KMS-11 (cell line): ENCODE measurements at regions not wholly inside any gene's neighbourhood (a gene's known extent, or its start where the extent isn't known, plus 50 kb on each side); places are given as distances from the start of the nearest gene placed in this dataset.

Source experiments
- H2AFZ ChIP-seq: fragments of 200-600 bp; sonication (generic); 2 replicates; pipeline ENCODE4 v1.6.1; 2016; ENCODE audit warnings: antibody characterized with exemption, mixed run types, low read depth
- H3K27ac ChIP-seq: fragments of 200-600 bp; sonication (generic); 2 replicates; pipeline ENCODE4 v1.6.1; 2016; ENCODE audit warnings: mild to moderate bottlenecking, mixed run types
- H3K27me3 ChIP-seq: fragments of 200-600 bp; sonication (generic); 2 replicates; pipeline ENCODE4 v1.6.1; 2017; ENCODE audit warnings: mild to moderate bottlenecking, low read depth, mixed run types, moderate library complexity; ENCODE audit not compliant: insufficient read depth
- H3K36me3 ChIP-seq: fragments of 200-600 bp; sonication (generic); 2 replicates; pipeline ENCODE4 v1.6.1; 2017; ENCODE audit warnings: mild to moderate bottlenecking, mixed run types; ENCODE audit not compliant: insufficient read depth
- H3K4me1 ChIP-seq: fragments of 200-600 bp; sonication (generic); 2 replicates; pipeline ENCODE4 v1.6.1; 2016; ENCODE audit warnings: mild to moderate bottlenecking, low read depth, mixed run types; ENCODE audit not compliant: poor library complexity, severe bottlenecking
- H3K4me2 ChIP-seq: fragments of 200-600 bp; sonication (generic); 2 replicates; pipeline ENCODE4 v1.7.0; 2016; ENCODE audit warnings: mild to moderate bottlenecking, mixed run types
- H3K4me3 ChIP-seq: fragments of 200-600 bp; sonication (generic); IDR thresholded peaks from 2 replicates; pipeline ENCODE4 v1.6.1; 2017; ENCODE audit warnings: low read depth, low read length, mixed read lengths; ENCODE audit not compliant: insufficient read depth
- H3K79me2 ChIP-seq: fragments of 200-600 bp; sonication (generic); 2 replicates; pipeline ENCODE4 v1.6.1; 2016; ENCODE audit warnings: low read depth, mixed run types; ENCODE audit not compliant: insufficient read depth
- H3K9ac ChIP-seq: fragments of 200-600 bp; sonication (generic); 2 replicates; pipeline ENCODE4 v1.6.1; 2016; ENCODE audit warnings: mild to moderate bottlenecking, mixed run types
- H4K20me1 ChIP-seq: fragments of 200-600 bp; sonication (generic); 2 replicates; pipeline ENCODE4 v1.6.1; 2016; ENCODE audit warnings: mild to moderate bottlenecking, mixed run types; ENCODE audit not compliant: insufficient read depth
- TF ChIP-seq, protein P1 (sequence below): fragments of 200-600 bp; sonication (generic); conservative IDR thresholded peaks from 2 replicates; pipeline ENCODE4 v1.6.1; 2017; ENCODE audit warnings: low read depth, mild to moderate bottlenecking, antibody characterized with exemption, low read length, moderate library complexity, mixed read lengths

GRCh38 chr2:136715146-136715545 is 50.2 kb upstream of the THSD7B start:
- TF ChIP-seq, protein P1, sequence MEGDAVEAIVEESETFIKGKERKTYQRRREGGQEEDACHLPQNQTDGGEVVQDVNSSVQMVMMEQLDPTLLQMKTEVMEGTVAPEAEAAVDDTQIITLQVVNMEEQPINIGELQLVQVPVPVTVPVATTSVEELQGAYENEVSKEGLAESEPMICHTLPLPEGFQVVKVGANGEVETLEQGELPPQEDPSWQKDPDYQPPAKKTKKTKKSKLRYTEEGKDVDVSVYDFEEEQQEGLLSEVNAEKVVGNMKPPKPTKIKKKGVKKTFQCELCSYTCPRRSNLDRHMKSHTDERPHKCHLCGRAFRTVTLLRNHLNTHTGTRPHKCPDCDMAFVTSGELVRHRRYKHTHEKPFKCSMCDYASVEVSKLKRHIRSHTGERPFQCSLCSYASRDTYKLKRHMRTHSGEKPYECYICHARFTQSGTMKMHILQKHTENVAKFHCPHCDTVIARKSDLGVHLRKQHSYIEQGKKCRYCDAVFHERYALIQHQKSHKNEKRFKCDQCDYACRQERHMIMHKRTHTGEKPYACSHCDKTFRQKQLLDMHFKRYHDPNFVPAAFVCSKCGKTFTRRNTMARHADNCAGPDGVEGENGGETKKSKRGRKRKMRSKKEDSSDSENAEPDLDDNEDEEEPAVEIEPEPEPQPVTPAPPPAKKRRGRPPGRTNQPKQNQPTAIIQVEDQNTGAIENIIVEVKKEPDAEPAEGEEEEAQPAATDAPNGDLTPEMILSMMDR, result no peak
- H3K4me3 ChIP-seq, result no peak overlapping the region
- no peak overlapping the region for H3K27ac ChIP-seq
- H3K4me1 ChIP-seq, result no peaks in the 10 kb centered on the region
- no peak overlapping the region for H3K9ac ChIP-seq
- H3K36me3 ChIP-seq, result no peaks in the 10 kb centered on the region
- no peaks in the 10 kb centered on the region for H4K20me1 ChIP-seq
- no peaks in the 10 kb centered on the region for H3K27me3 ChIP-seq
- H3K4me2 ChIP-seq, result no peak overlapping the region
- no peak overlapping the region for H2AFZ ChIP-seq
- H3K79me2 ChIP-seq, result no peaks in the 10 kb centered on the region

DNA sequence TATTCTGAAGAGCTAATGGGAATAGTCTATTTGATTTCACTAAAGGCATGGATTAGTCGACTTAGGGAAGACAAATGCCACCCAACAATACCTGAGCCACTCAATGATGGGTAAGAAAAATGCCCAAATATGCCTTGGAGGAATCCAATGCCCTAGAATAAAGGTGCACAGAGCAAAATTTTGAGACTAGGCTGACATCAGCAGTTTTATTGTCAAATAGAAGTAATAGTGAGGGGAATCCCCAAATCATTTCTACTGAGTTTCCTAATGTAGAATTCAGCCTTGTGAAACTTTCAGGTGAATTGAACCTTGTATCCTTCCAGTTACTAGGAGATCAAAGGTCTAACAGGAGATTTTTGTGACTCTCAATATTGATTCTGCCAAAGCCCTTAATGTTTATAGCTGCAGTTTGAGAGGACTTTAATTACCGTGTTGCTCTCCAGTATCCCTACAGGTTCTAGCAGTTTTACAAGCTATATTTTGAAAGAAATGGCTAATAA is 50.8 kb upstream of the THSD7B start:
- Histone ChIP-seq H4K20me1 (no peaks in the 10 kb centered on the region), H3K4me3 (no peak overlapping the region), H3K79me2 (no peaks in the 10 kb centered on the region), H2AFZ (no peak overlapping the region), H3K4me2 (no peak overlapping the region), H3K27ac (no peak overlapping the region), H3K4me1 (no peaks in the 10 kb centered on the region), H3K9ac (no peak overlapping the region), H3K27me3 (no peaks in the 10 kb centered on the region), H3K36me3 (no peaks in the 10 kb centered on the region)
- TF ChIP-seq, protein P1, result no peak

DNA sequence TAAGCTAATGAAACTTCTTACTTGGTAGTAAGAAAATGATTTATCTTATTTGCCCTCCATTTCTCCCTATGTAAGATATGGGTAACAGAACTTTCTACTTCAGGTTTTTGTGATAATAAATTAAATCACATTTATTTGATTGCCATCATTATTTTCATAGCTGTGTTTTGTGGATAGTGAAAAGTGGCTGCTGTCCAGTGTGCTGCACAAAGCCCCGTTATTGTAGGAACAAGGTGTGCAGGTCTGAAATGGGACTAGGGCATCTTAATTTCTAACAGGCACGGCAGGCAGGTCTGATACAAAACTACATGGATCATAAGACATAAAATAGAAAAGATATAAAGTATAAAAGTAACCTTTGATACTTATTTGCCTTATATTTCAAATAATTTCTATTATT is 51.6 kb upstream of the THSD7B start:
- Histone ChIP-seq H3K4me3 (no peak overlapping the region), H3K27me3 (no peaks in the 10 kb centered on the region), H3K9ac (no peak overlapping the region), H3K79me2 (no peaks in the 10 kb centered on the region), H2AFZ (no peak overlapping the region), H3K27ac (no peak overlapping the region), H4K20me1 (no peaks in the 10 kb centered on the region), H3K36me3 (no peaks in the 10 kb centered on the region), H3K4me2 (no peak overlapping the region), H3K4me1 (no peaks in the 10 kb centered on the region)
- TF ChIP-seq, protein P1, result no peak

DNA sequence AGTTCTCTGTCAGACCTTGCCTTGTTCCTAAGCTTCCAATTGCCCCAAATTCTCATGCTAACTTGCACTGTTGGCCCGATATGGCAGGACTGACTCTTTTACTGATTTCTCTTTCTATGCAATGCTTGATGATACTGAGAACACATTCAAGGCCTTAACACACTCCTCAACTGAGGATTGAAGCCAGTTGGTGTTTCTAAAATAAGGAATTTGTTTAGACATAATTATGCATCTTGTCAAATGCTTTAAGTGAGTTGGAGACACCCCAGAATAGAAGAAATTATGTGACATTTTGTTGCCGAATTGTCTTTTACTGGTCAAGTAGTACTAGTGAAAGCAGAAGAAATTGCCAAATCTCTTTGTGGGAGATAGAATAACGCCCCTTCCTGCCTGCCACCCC is 60.0 kb upstream of the THSD7B start:
- no peak overlapping the region for H3K4me3 ChIP-seq
- no peaks in the 10 kb centered on the region for H3K36me3 ChIP-seq
- H3K27ac ChIP-seq, result no peak overlapping the region
- H2AFZ ChIP-seq, result no peak overlapping the region
- TF ChIP-seq, protein P1, result no peak
- no peak overlapping the region for H3K9ac ChIP-seq
- H4K20me1 ChIP-seq, result no peaks in the 10 kb centered on the region
- no peak overlapping the region for H3K4me2 ChIP-seq
- H3K4me1 ChIP-seq, result no peaks in the 10 kb centered on the region
- no peaks in the 10 kb centered on the region for H3K79me2 ChIP-seq
- no peaks in the 10 kb centered on the region for H3K27me3 ChIP-seq
